ENCODE measurements at regions not wholly inside any gene's neighbourhood (a gene's known extent, or its start where the extent isn't known, plus 50 kb on each side); places are given as distances from the start of the nearest gene placed in this dataset.

DNA sequence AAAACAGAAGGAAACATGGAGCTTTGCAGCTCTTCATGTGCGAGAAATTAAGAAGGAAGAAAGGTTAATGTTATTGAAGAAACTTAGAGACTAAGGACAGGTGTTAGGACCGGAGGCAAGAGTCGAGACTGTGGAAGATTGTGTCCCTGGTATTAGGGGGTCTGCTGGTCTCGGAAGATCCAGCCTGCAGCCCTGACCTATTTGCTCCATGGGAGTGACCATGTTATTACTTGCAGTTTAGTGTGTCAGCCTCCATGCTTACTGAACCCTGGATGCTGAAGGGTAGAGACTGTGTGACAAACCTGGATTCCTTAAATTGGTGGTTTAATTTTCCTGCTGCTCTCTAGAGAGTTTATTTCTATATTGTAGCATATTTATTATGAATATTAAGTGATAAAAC, 580.6 kb downstream of the NOVA1 start:
- ATAC-seq (ENCODE audit: low FRiP score in 2 of 2): no peak
- Histone ChIP-seq H3K27ac (no peak overlapping the region), H3K4me1 (no peaks in the 10 kb centered on the region), H3K27me3 (no peaks in the 10 kb centered on the region), H3K36me3 (no peaks in the 10 kb centered on the region), H3K9me3 (no peaks in the 10 kb centered on the region), H3K4me3 (no peak overlapping the region)
- 79 to 86% methylated on average over 4 of the region's 4 CpGs for WGBS, 2 donors
- no peak for DNase-seq
- TF ChIP-seq, protein P1, sequence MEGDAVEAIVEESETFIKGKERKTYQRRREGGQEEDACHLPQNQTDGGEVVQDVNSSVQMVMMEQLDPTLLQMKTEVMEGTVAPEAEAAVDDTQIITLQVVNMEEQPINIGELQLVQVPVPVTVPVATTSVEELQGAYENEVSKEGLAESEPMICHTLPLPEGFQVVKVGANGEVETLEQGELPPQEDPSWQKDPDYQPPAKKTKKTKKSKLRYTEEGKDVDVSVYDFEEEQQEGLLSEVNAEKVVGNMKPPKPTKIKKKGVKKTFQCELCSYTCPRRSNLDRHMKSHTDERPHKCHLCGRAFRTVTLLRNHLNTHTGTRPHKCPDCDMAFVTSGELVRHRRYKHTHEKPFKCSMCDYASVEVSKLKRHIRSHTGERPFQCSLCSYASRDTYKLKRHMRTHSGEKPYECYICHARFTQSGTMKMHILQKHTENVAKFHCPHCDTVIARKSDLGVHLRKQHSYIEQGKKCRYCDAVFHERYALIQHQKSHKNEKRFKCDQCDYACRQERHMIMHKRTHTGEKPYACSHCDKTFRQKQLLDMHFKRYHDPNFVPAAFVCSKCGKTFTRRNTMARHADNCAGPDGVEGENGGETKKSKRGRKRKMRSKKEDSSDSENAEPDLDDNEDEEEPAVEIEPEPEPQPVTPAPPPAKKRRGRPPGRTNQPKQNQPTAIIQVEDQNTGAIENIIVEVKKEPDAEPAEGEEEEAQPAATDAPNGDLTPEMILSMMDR (IDR thresholded peaks at IDR 0.05): no peak
- no peak for TF ChIP-seq POLR2AphosphoS5 (IDR thresholded peaks at IDR 0.05)
- no peak for TF ChIP-seq POLR2A (IDR thresholded peaks at IDR 0.05)
- TF ChIP-seq EP300 (IDR thresholded peaks at IDR 0.05): no peak

DNA sequence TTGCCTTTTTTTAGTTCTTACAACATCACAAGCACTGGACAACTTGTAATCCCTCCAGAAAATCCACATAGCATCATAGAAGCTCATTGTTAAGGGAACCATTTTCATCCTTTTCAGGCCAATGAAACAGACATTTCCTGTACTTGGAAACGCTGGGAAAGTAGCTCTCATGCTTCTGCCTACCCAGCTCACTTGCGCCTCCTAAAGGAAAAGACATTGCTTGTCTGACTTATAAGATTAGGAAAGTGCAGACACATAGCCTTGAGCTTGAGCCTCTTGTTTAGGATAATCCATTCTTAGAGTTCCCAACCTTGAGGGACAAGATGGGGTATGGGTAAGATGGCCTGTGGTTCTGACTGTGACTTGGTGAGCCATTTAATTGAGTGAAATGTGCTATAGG, 589.5 kb downstream of the NOVA1 start:
- TF ChIP-seq POLR2AphosphoS5 (IDR thresholded peaks at IDR 0.05): no peak
- TF ChIP-seq, protein P1 (IDR thresholded peaks at IDR 0.05): no peak
- TF ChIP-seq POLR2A (IDR thresholded peaks at IDR 0.05): no peak
- TF ChIP-seq EP300 (IDR thresholded peaks at IDR 0.05): no peak
- Histone ChIP-seq H3K27me3 (no peaks in the 10 kb centered on the region), H3K36me3 (no peaks in the 10 kb centered on the region), H3K4me3 (no peak overlapping the region), H3K9me3 (no peaks in the 10 kb centered on the region), H3K4me1 (no peaks in the 10 kb centered on the region), H3K27ac (no peak overlapping the region)
- DNase-seq (no peak), ATAC-seq (ENCODE audit: low FRiP score in 2 of 2) (no peak)
- WGBS, 2 donors: 42 to 58% methylated on average over 2 of the region's 2 CpGs

DNA sequence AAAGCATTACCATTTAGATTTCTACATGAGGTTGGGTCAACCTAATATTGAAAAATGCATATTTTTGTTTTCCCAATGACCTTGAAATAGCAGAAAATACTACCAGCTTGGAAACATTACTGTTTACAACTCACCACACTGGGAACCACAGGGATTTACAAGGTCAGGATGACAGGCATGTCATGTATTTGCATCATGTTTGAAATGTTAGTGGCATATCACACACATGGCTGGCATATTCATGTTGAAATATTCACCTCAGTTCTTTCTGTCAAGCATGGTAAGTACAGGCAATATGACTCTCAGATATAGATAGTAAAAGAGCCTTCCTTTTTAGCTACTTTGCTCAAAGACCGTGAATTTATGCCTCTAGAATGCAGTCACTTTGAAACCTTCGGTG, 593.5 kb downstream of the NOVA1 start:
- Histone ChIP-seq H3K4me1 (no peaks in the 10 kb centered on the region), H3K27me3 (no peaks in the 10 kb centered on the region), H3K9me3 (no peaks in the 10 kb centered on the region), H3K36me3 (no peaks in the 10 kb centered on the region), H3K27ac (no peak overlapping the region), H3K4me3 (no peak overlapping the region)
- ATAC-seq (ENCODE audit: low FRiP score in 2 of 2): no peak
- no peak for DNase-seq
- WGBS, 2 donors: 91 to 94% methylated on average over 2 of the region's 2 CpGs
- TF ChIP-seq, protein P1 (IDR thresholded peaks at IDR 0.05): no peak
- no peak for TF ChIP-seq EP300 (IDR thresholded peaks at IDR 0.05)
- TF ChIP-seq POLR2AphosphoS5 (IDR thresholded peaks at IDR 0.05): no peak
- no peak for TF ChIP-seq POLR2A (IDR thresholded peaks at IDR 0.05)

DNA sequence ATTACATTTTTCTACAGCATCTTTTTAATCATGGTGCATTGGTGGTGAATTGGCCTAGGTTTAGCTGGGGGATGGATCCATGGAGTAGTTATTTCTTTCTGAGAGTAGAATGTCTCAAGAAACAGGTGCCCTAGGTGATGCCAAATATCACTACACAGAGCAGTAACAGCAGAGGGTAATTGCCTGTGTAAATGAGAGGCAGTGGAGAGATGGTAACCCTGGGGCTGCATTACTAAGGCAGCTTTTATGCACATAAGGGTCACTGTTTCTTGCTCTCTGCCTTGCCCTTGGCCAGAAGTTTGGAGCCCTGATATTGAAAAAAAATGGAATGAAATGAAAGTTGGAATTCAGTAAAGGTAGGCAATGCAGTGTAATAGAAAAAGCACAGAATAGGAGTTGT, 604.0 kb downstream of the NOVA1 start:
- TF ChIP-seq, protein P1 (IDR thresholded peaks at IDR 0.05): no peak
- TF ChIP-seq EP300 (IDR thresholded peaks at IDR 0.05): no peak
- no peak for TF ChIP-seq POLR2A (IDR thresholded peaks at IDR 0.05)
- no peak for TF ChIP-seq POLR2AphosphoS5 (IDR thresholded peaks at IDR 0.05)
- DNase-seq (no peak), ATAC-seq (ENCODE audit: low FRiP score in 2 of 2) (no peak)
- no peaks in the 10 kb centered on the region for H3K36me3 ChIP-seq
- no peak overlapping the region for H3K4me3 ChIP-seq
- H3K27me3 ChIP-seq: no peaks in the 10 kb centered on the region
- no peaks in the 10 kb centered on the region for H3K9me3 ChIP-seq
- no peak overlapping the region for H3K27ac ChIP-seq
- H3K4me1 ChIP-seq: no peaks in the 10 kb centered on the region

DNA sequence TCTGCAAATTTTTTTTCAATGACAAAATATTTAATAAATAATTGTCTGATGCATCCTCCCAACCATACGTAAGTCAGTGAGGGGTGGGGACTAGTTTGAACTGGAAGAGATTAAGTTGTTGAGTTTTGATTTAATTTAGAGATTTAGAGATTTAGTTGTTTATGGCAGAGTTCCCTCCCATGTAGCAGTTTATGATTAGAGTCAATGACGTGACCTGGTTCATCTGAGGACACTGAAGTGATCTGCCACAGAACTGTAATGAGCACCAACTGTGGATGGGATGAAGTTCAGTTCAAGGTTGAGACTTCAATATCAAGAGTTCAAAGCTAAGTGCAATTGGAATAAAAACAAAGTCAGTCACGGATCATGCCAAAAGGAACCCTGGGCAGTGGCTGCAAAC, 609.3 kb downstream of the NOVA1 start:
- ATAC-seq (ENCODE audit: low FRiP score in 2 of 2) (no peak), DNase-seq (no peak)
- WGBS, 2 donors: 69 to 78% methylated on average over 3 of the region's 3 CpGs
- H3K9me3 ChIP-seq: no peaks in the 10 kb centered on the region
- TF ChIP-seq EP300 (IDR thresholded peaks at IDR 0.05) (no peak), POLR2A (IDR thresholded peaks at IDR 0.05) (no peak), POLR2AphosphoS5 (IDR thresholded peaks at IDR 0.05) (no peak)
- TF ChIP-seq, protein P1 (IDR thresholded peaks at IDR 0.05): no peak
- no peaks in the 10 kb centered on the region for H3K27me3 ChIP-seq
- no peak overlapping the region for H3K27ac ChIP-seq
- no peak overlapping the region for H3K4me3 ChIP-seq
- no peaks in the 10 kb centered on the region for H3K4me1 ChIP-seq
- no peaks in the 10 kb centered on the region for H3K36me3 ChIP-seq
